HTR-8/SVneo (cell line): ENCODE measurements at regions not wholly inside any gene's neighbourhood (a gene's known extent, or its start where the extent isn't known, plus 50 kb on each side); places are given as distances from the start of the nearest gene placed in this dataset.

Source experiments
- DNase-seq: peaks from one replicate; pipeline ENCODE4 v3.0.0; 2011; ENCODE audit warnings: low spot score, mixed read lengths; ENCODE audit not compliant: insufficient read length
- FAIRE-seq: peaks from 2 replicates; lab custom pipeline; 2011; peaks lifted over from hg19 to GRCh38; lab: Jason Lieb, UNC

- no peak for DNase-seq
- FAIRE-seq, result no peak
Observed at GRCh38 chr9:10674586-10674985, 61.8 kb upstream of the PTPRD start.

- FAIRE-seq (no peak), DNase-seq (no peak)
Observed at GRCh38 chr9:10678010-10678409, 65.2 kb upstream of the PTPRD start.

GRCh38 chr9:10678790-10679189 is 66.0 kb upstream of the PTPRD start:
- no peak for DNase-seq
- no peak for FAIRE-seq

- no peak for FAIRE-seq
Observed at GRCh38 chr9:10686943-10687342, 74.1 kb upstream of the PTPRD start.

GRCh38 chr9:10690546-10690945 is 77.7 kb upstream of the PTPRD start:
- no peak for FAIRE-seq

More at GRCh38 chr9:10686943-10687342, 74.1 kb upstream of the PTPRD start:
- DNase-seq, result no peak

GRCh38 chr9:10697044-10697443 is 84.2 kb upstream of the PTPRD start:
- FAIRE-seq (no peak), DNase-seq (no peak)

More at GRCh38 chr9:10690546-10690945, 77.7 kb upstream of the PTPRD start:
- DNase-seq, result no peak

GRCh38 chr9:10700291-10700690 is 87.5 kb upstream of the PTPRD start:
- DNase-seq, result no peak
- no peak for FAIRE-seq

- FAIRE-seq (no peak), DNase-seq (no peak)
Observed at GRCh38 chr9:10700915-10701314, 88.1 kb upstream of the PTPRD start.

- FAIRE-seq (no peak), DNase-seq (no peak)
Observed at GRCh38 chr9:10701906-10702305, 89.1 kb upstream of the PTPRD start.

GRCh38 chr9:10703139-10703538 is 90.3 kb upstream of the PTPRD start:
- no peak for DNase-seq
- no peak for FAIRE-seq

GRCh38 chr9:10704720-10705119 is 91.9 kb upstream of the PTPRD start:
- no peak for FAIRE-seq
- no peak for DNase-seq

GRCh38 chr9:10705383-10705782 is 92.6 kb upstream of the PTPRD start:
- no peak for DNase-seq

GRCh38 chr9:10706788-10707187 is 94.0 kb upstream of the PTPRD start:
- DNase-seq (no peak), FAIRE-seq (no peak)

More at GRCh38 chr9:10705383-10705782, 92.6 kb upstream of the PTPRD start:
- no peak for FAIRE-seq

- FAIRE-seq (no peak), DNase-seq (no peak)
Observed at GRCh38 chr9:10721301-10721700, 108.5 kb upstream of the PTPRD start.

- FAIRE-seq, result no peak
Observed at GRCh38 chr9:10729213-10729612, 116.4 kb upstream of the PTPRD start.

GRCh38 chr9:10744669-10745068 is 131.9 kb upstream of the PTPRD start:
- no peak for FAIRE-seq
- DNase-seq, result no peak

More at GRCh38 chr9:10729213-10729612, 116.4 kb upstream of the PTPRD start:
- no peak for DNase-seq

GRCh38 chr9:10753474-10753873 is 140.7 kb upstream of the PTPRD start:
- no peak for DNase-seq
- no peak for FAIRE-seq

GRCh38 chr9:10764481-10764880 is 151.7 kb upstream of the PTPRD start:
- FAIRE-seq, result no peak
- no peak for DNase-seq

- FAIRE-seq (no peak), DNase-seq (no peak)
Observed at GRCh38 chr9:10773136-10773535, 160.3 kb upstream of the PTPRD start.

GRCh38 chr9:10774051-10774450 is 161.2 kb upstream of the PTPRD start:
- no peak for FAIRE-seq

GRCh38 chr9:10785255-10785654 is 172.5 kb upstream of the PTPRD start:
- DNase-seq, result no peak
- no peak for FAIRE-seq

More at GRCh38 chr9:10774051-10774450, 161.2 kb upstream of the PTPRD start:
- no peak for DNase-seq

GRCh38 chr9:10793306-10793705 is 180.5 kb upstream of the PTPRD start:
- DNase-seq (no peak), FAIRE-seq (no peak)

- no peak for FAIRE-seq
Observed at GRCh38 chr9:10804486-10804885, 191.7 kb upstream of the PTPRD start.

More at GRCh38 chr9:10804486-10804885, 191.7 kb upstream of the PTPRD start:
- no peak for DNase-seq
